ENCODE measurements at regions not wholly inside any gene's neighbourhood (a gene's known extent, or its start where the extent isn't known, plus 50 kb on each side); places are given as distances from the start of the nearest gene placed in this dataset.

DNA sequence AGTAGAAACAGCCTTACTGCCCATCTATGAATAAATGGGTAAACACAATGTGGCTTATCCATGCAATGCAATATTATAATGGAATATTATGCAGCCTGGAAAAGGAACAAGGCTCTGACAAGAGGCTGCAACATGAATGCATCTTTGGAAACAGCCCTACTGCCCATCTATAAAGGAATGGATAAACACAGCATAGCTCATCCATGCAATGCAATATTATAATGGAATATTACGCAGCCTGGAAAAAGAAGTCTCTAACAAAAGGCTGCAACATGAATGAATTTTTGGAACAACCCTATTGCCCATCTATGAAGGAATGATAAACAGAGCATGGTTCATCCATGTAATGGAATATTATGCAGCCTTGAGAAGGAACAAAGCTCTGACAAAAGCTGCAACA lies 161.0 kb downstream of the CRLF2 start:
- no peak overlapping the region for H3K56ac ChIP-seq (ENCODE audit: extremely low read depth, insufficient read depth, low read length)
- H3K27ac ChIP-seq (ENCODE audit: insufficient read depth, low read length): no peak overlapping the region
- H2AK5ac ChIP-seq (ENCODE audit: low read depth, low read length): no peak overlapping the region
- H4K8ac ChIP-seq (ENCODE audit: low read depth in 2 of 2, low read length in 2 of 2): no peak overlapping the region
- ChIA-PET POLR2A (ENCODE audit: unreplicated experiment) (no interaction called here), CTCF (no interaction called here)
- intact Hi-C loops (cut with micrococcal nuclease) (no loop called here), dilution Hi-C loops (cut with HindIII; ENCODE audit: low sequenced_read_pairs, unreplicated experiment) (no loop called here), in situ Hi-C loops (cut with MboI; ENCODE audit: low sequenced_read_pairs) (no loop called here)
- H3K4me3 ChIP-seq (ENCODE audit: insufficient read depth, low read depth, low read length): no peak overlapping the region
- BruUV-seq (replicated peaks): no TSS peak
- no peak overlapping the region for H3K18ac ChIP-seq (ENCODE audit: low read depth, low read length)
- H2AFZ ChIP-seq (replicated peaks; ENCODE audit: low read length, poor library complexity): no peak overlapping the region
- H4K5ac ChIP-seq (ENCODE audit: low read depth, low read length): no peak overlapping the region
- TF ChIP-seq POLR2A (IDR thresholded peaks at IDR 0.05; ENCODE audit: low read depth, low read length) (no peak), CEBPB (IDR thresholded peaks at IDR 0.05; ENCODE audit: low read depth, low read length) (no peak), RFX5 (IDR thresholded peaks at IDR 0.05; ENCODE audit: low read depth, low read length) (no peak)
- H4K20me1 ChIP-seq (ENCODE audit: insufficient read depth, low read length): no peaks in the 10 kb centered on the region
- H4K91ac ChIP-seq (ENCODE audit: insufficient read depth, low read depth, low read length): no peak overlapping the region
- no peak overlapping the region for H2BK20ac ChIP-seq (ENCODE audit: low read depth, low read length)
- H3K79me1 ChIP-seq (ENCODE audit: low read depth in 1 of 2, low read length in 2 of 2): no peaks in the 10 kb centered on the region
- DNase-seq: no peak
- H3K4ac ChIP-seq (ENCODE audit: low read depth, low read length): no peak overlapping the region
- ATAC-seq (ENCODE audit: low read depth): no peak
- H3K9me3 ChIP-seq (ENCODE audit: control insufficient read depth, insufficient read depth, low read length): peaks cover 14% of the 10 kb centered on the region
- no CpG with 5 or more reads among the region's 1 CpG for WGBS, 2 experiments (ENCODE audit: extremely low coverage in 2 of 2, insufficient read length in 1 of 2)
- no peak overlapping the region for H3K14ac ChIP-seq (replicated peaks; ENCODE audit: low read depth, low read length)
- no peaks in the 10 kb centered on the region for H3K36me3 ChIP-seq (ENCODE audit: control insufficient read depth, insufficient read depth, low read length)
- H3K23ac ChIP-seq (ENCODE audit: low read depth, low read length): no peak overlapping the region
- no peak overlapping the region for H3K4me2 ChIP-seq (ENCODE audit: low read depth, low read length)
- no peak overlapping the region for H3K9ac ChIP-seq (ENCODE audit: low read depth, low read length)
- no peaks in the 10 kb centered on the region for H3K4me1 ChIP-seq (ENCODE audit: control insufficient read depth, insufficient read depth, low read length)
- H3K27me3 ChIP-seq (ENCODE audit: control insufficient read depth, insufficient read depth, low read length): no peaks in the 10 kb centered on the region
- H2AK9ac ChIP-seq (replicated peaks; ENCODE audit: low read depth, low read length, poor library complexity): no peak overlapping the region
- no peak overlapping the region for H2BK120ac ChIP-seq (ENCODE audit: low read depth, low read length)
- H3K9me1 ChIP-seq (ENCODE audit: insufficient read depth, low read length): no peaks in the 10 kb centered on the region
- no peak overlapping the region for H2BK15ac ChIP-seq (ENCODE audit: low read depth, low read length)
- no peak overlapping the region for H2BK5ac ChIP-seq (ENCODE audit: low read depth, low read length, poor library complexity, severe bottlenecking)
